C4-2B (cell line): ENCODE measurements at regions not wholly inside any gene's neighbourhood (a gene's known extent, or its start where the extent isn't known, plus 50 kb on each side); places are given as distances from the start of the nearest gene placed in this dataset.
"Not testable (repeated sequence)": the region's sequence is repeated elsewhere in the genome, so short reads cannot be mapped to it uniquely, and the experiment has no call there.

ENCODE experiments used
- ZFX ChIP-seq: fragments of 450-650 bp; IDR thresholded peaks from 2 replicates; pipeline ENCODE4 v1.6.1; 2017
- TF ChIP-seq, protein P1 (sequence below): fragments of 450-650 bp; conservative IDR thresholded peaks from 2 replicates; pipeline ENCODE4 v1.5.1; 2017; ENCODE audit warnings: mild to moderate bottlenecking

DNA sequence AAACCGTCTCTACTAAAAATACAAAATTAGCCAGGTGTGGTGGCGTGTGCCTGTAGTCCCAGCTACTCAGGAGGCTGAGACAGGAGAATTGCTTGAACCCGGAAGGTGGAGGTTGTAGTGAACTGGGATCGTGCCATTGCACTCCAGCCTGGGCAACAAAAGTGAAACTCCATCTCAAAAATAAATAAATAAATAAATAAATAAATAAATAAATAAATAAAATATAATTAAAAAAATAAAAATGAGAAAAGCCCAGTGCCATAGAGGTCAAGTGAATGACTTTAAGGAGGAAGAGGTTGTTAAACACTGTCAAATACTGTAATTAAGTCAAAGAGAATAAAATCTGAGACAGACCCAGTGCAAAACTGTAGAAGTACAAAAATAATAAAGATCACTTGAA is 247.0 kb downstream of the FAM133A start:
- TF ChIP-seq, protein P1, sequence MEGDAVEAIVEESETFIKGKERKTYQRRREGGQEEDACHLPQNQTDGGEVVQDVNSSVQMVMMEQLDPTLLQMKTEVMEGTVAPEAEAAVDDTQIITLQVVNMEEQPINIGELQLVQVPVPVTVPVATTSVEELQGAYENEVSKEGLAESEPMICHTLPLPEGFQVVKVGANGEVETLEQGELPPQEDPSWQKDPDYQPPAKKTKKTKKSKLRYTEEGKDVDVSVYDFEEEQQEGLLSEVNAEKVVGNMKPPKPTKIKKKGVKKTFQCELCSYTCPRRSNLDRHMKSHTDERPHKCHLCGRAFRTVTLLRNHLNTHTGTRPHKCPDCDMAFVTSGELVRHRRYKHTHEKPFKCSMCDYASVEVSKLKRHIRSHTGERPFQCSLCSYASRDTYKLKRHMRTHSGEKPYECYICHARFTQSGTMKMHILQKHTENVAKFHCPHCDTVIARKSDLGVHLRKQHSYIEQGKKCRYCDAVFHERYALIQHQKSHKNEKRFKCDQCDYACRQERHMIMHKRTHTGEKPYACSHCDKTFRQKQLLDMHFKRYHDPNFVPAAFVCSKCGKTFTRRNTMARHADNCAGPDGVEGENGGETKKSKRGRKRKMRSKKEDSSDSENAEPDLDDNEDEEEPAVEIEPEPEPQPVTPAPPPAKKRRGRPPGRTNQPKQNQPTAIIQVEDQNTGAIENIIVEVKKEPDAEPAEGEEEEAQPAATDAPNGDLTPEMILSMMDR, result not testable (repeated sequence)
- TF ChIP-seq ZFX, result not testable (repeated sequence)
